HG03280 (cell line): ENCODE measurements at regions not wholly inside any gene's neighbourhood (a gene's known extent, or its start where the extent isn't known, plus 50 kb on each side); places are given as distances from the start of the nearest gene placed in this dataset.
"Not testable (repeated sequence)": the region's sequence is repeated elsewhere in the genome, so short reads cannot be mapped to it uniquely, and the experiment has no call there.

ENCODE experiments used
- ATAC-seq: cut with Tn5 transposase; IDR thresholded peaks from one replicate; pipeline ENCODE4 v1.9.1; 2021; ENCODE audit warnings: mild to moderate bottlenecking, moderate library complexity; ENCODE audit not compliant: unreplicated experiment

DNA sequence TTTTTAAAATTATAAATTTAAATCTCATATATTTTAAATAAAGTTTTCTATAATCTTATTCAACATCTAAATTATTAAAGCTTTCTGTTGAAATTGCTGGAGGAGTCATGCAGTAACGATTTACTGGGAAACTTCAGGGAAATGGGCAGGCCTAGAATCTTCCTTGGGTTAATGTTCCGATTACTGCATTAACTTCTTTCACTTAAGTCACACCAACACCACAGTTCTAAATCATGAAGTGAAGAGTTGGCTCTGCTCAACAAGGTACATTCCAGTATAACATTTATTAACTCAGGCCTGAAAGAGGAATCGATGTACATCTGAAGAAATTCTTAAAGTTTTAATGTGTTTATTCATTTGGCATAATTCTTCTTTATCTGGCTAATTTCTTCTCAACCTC is 244.3 kb downstream of the CCER1 start:
- no peak for ATAC-seq

DNA sequence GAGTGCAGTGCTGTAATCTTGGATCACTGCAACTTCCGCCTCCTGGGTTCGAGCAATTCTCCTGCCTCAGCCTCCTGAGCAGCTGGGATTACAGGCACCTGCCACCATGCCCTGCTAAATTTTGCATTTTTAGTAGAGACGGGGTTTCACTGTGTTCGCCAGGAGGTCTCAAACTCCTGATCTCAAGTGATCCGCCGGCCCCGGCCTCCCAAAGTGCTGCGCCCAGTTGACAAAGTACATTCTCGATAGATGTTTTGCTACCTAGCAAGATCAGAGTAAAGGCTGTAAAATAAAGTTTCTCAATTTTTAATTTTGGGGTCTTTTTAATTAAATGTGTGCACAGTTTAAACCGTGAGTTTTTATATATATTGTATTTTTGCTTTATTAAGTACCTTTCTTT is 248.9 kb downstream of the CCER1 start:
- ATAC-seq, result no peak

DNA sequence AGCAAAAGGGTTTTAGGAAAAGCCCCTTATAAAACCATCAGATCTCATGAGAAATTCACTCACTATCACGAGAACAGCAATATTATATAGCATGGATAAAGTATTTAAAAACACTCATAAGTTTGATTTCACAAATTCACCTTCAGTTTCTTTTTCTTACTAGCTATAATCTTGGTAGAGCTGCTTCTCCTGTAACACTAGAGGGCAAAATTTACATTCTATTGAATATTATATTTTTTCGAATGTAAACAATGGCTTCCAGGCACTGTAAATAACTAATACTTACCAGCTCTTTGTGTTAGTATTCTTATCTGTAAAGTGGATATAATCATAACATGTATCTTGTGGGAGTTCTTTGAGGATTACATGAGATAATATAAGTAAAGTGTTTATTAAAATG is 259.6 kb downstream of the CCER1 start:
- ATAC-seq, result no peak

DNA sequence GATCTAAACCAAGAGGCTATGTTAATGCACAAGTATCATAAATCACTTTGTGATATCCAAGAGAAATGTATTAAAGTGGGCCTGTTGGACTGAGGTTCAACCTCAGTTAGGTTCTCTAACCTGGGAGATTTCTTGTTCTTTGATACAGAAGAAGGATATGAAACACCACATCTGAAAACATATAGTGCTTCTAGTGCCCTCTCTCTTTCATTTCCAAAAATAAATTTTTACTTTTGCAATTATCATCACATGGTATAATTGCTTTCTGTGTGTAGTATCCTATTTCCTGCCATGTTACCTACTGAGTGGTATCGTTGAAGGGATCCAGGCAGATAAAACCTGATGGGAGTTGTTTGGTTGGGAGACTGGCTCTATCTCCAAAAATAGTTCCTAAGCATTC is 264.9 kb downstream of the CCER1 start:
- ATAC-seq, result peak; percentile 59

DNA sequence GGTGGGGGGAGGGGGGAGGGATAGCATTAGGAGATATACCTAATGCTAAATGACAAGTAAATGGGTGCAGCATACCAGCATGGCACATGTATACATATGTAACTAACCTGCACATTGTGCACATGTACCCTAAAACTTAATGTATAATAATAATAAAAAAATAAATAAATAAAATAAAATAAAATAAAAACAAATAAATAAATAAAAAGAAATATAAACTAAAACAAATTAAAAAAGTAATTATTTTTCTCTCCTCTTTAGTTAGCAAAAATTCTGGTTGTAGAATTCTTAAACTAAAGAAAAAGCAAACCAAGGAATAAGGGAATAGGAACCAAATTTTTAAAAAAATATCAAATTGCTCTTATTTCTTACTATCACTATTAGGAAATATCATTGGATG is 267.3 kb downstream of the CCER1 start:
- not testable (repeated sequence) for ATAC-seq

DNA sequence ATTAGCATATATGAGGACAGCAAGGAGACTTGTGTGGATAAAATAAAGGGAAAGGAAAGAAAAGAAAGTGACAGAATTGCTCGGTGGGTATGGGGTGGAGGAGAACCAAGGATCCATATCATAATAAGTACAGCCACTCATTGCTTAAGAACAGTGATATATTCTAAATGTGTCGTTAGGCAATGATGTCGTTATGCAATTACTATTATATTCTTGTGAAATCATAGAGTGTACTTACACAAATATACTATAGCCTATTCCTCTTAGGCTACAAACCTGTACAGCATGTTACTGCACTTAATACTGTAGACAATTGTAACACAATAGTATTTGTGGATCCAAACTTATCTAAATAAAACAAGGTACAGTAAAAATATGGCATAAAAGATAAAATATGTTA is 271.1 kb downstream of the CCER1 start:
- ATAC-seq, result no peak

DNA sequence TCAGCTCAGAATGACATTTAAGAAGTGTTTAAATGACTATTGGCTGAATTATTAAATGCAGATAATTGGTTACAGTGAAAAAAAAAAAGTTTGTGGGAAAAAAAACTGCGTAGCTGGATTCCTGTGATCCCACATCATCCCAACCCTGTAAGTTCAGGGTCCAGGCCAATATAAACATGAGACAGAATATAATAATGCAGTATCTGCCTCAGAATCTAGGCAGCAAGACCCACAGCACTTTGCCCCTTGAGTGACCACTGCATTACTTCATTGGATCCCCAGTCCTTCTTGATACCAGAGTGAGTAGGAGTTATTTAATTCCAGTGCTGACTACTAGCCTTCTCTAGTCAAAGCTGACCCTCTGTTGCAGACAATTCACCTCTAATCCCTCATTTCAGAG is 272.6 kb downstream of the CCER1 start:
- ATAC-seq, result no peak

DNA sequence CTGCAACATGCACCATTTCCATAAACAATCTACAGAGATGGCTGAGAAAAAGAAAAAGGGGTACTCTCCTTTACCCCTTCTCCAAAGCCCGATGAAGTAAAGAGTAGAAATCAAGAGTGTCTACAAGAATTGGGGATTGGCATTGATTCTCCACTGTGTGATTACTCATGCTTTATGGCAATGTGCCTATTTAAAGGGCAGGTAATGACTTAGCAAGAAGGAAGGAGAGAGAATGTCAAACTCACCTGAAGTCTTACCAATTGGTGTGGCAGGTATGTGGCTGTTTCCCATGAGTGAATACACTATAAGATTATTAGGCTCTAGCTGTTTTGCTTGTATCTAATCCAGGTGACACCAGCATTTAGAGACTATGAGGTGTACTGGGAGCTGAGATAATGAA is 275.3 kb downstream of the CCER1 start:
- ATAC-seq, result no peak

DNA sequence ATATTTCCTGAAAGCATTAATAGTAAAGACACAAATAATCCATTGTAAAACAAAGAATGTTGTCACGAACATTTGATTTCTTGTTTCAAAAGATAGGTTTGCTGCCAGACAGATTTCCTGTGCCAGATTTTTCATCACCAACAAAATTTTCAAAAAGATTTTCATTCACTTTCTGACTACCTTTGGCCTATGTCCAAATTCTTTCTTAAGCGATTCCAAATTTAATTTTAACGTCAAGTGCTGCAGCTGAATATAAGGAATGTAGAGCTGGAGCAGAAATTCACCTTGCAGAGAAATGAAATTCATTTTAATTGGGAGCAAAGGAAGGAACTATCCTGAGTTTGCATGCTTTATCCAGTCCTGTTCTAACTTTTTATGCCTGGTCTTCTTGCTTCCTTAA is 277.4 kb downstream of the CCER1 start:
- no peak for ATAC-seq

DNA sequence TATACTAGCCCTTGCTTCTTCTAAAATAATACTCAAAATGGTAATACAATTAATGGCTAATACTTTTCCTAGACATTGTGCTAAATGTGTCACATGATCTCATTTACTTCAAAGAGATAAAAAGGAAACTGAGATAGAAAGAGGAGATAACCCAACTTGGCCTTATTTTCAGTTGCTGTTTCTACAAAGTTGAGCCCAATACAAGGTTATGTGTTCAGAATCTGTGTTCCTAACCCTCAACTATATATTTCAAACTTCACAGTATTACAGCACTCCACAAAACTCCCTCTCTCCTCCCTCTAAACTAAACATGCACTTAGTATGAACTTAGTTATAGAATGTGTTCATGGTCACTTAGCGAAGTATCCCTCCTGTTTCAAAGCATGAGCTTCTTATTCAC is 277.9 kb downstream of the CCER1 start:
- ATAC-seq, result no peak

DNA sequence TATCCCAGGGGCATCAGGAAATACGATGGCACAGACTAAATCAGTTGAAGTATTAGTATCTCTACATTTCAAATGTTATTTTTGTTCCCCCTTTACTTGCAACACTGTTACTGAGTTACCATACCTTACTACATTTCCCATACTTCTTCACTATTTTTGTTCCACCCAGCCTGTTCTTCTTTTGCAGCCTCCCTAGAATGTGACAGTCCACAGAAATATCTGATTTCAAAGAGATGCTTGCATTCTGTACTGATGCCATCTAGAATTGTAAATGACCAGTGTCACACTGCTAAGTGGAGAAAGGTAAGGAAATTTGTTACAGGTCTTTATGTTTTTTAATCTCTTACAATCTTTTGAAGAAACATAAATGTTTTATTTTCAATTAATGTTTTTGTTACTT is 279.9 kb downstream of the CCER1 start:
- no peak for ATAC-seq

DNA sequence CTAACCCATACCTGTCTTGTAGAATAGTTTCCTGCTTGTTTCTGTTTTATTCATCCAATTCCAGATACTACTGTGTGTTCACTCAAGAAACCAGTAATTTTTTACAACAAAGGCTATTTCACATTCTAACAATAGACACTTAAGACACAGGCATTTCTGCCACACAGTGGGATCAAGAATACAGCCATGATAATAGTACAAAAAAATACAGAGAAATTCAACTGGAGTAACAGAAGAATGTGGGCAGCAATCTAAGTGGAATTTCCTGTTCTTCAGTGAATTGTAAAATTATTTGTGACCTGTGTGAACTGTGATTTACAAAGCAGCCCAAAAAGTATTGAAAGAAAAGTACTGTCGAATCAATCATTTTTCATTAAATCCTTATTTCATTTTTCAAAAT is 282.9 kb downstream of the CCER1 start:
- ATAC-seq, result no peak

DNA sequence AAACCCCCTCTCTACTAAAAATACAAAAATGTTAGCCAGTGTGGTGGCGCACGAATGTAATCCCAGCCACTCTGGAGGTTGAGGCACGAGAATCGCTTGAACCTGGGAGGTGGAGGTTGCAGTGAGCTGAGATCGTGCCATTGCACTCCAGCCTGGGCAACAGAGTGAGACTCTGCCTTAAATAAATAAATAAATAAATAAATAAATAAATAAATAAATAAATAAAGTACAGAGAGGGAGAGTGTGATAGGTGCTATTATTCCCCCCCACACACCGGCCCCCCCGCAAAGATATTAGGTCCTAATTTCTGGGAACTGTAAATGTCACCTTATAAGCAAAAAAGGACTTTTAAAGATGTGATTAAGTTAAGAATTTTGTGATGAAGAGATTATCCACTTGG is 291.0 kb downstream of the CCER1 start:
- ATAC-seq, result not testable (repeated sequence)

DNA sequence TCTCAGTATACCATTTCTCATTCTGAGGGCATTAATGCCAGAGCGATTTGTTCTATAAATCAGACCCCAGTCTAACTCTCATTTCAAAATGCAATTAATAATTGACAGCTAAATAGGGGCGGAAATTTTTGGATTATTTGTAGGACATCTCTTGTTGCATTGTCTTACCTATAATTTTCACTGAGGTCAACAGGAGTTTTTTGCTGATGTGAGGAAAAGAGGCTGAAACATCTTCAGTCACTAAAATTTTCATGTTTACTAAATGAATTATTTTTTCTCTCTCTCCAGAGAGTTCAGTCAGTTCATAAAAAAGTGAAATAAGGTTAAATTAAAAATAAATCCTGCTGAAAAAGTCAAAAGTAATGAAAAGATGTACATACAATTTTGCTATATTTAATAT is 295.9 kb downstream of the CCER1 start:
- ATAC-seq, result no peak

DNA sequence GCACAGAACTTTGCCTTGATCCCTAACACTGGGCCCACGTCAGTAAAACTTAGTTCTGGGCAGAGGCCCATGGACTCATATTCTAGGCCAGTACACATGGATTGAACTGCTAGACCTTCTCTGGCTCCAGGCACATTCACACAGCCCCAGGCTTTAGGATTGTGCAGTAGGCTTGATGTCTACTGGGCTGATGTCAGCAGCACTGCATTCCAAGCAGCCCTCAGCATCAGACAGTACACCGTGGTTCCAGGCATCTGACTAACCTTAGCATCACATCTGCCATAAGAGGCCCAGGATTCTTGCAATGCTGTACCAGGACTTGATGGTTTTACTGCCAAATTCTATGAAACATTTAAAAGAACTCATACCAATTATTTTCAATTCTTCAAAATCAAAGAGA is 301.9 kb downstream of the CCER1 start:
- no peak for ATAC-seq

DNA sequence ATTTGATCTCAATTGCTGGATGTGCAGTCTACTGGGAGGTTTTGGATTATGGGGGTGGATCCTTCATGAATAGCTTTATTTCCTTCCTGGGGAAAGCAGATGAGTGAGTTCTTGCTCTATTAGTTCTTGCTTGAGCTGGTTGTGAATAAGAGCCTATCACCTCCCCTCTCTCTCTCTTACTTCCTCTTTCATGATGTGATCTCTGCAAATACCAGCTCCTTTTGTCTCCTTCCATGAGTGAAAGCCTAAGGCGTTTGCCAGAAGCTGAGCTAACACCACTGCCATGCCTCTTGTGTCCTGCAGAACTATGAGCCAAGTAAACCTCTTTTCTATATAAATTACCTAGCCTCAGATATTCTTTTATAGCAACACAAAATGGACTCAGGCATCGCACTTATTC is 302.7 kb downstream of the CCER1 start:
- no peak for ATAC-seq

DNA sequence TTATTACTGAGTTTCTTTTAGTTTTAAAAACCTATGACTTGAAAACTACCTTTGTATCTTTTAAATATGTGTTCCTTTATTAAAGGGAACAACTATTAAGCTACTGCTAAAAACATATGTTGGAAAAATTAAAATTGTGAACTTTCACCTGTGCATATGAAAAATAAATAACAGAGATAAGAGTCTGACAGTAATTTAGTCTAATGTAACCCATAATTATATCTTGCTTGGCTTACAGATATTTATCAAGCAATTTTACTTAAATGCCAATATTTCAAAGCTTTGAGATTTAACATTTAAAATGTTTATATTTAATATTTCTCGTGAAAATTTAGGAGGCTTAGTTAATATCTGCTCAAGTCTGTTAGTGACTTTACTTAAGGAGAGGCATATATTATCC is 309.8 kb downstream of the CCER1 start:
- no peak for ATAC-seq

DNA sequence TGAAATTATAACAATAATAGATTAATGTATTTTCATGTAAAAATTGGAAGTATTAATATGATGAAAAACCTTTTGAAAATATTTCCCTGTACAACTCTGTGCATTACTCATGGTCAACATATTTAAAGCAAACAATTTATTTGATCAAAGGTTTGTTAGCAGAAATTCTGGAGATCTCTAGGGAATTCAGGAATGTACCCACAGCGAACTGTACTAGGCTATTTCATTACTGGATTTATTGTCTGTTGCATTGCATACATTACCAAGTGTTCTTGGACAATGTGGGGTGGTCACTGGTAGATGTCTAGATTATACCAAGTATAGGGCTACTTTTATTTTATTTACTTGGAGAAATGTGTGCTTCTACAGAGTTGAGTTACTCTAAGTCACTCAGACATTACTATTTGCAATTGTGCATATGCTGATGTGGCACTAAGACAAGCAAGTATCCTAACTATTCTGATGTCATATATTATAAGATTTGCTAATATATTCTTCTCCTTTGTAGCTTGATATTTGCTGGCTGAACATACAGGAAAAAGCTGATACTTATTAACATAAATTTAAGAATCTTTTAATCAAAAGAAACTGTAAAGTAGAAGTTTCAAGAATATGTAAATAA is 323.3 kb downstream of the CCER1 start:
- no peak for ATAC-seq

DNA sequence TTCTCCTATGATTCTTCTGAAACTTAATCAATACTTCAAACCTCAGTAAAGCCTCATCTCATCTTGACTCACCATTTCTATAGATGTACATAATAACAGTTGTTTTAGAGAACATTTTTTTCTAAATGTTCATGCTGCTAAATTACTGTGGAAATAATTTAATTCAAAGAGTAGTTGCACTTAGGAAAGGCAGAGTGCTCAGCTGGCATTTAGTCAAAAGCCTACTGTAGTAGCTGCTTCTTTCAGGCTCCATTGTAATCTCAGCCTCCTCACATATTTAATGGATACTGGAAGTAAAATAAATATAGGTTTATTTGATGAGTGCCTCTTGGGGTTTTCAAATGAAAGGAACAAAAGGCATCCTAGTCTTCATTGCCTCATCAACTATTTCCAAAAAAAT is 325.0 kb downstream of the CCER1 start:
- no peak for ATAC-seq

DNA sequence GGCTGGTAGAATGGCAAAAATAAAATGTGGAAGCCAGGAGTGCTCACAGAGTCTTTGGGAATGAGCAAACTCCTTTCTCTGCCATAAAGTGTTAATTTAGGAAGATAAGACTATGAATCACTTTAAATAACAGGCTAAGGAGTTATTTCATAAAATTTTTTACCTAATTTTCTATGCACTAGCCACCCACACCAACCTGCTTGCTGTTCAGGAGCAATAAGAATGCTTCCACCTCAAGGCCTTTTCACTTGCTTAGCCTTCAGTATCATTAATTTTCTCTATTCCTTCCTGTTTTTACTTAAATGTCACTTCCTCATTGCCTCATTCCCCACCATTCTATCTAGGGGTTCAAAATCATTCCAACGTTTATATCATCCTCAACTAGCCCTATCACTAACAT is 326.8 kb downstream of the CCER1 start:
- no peak for ATAC-seq

DNA sequence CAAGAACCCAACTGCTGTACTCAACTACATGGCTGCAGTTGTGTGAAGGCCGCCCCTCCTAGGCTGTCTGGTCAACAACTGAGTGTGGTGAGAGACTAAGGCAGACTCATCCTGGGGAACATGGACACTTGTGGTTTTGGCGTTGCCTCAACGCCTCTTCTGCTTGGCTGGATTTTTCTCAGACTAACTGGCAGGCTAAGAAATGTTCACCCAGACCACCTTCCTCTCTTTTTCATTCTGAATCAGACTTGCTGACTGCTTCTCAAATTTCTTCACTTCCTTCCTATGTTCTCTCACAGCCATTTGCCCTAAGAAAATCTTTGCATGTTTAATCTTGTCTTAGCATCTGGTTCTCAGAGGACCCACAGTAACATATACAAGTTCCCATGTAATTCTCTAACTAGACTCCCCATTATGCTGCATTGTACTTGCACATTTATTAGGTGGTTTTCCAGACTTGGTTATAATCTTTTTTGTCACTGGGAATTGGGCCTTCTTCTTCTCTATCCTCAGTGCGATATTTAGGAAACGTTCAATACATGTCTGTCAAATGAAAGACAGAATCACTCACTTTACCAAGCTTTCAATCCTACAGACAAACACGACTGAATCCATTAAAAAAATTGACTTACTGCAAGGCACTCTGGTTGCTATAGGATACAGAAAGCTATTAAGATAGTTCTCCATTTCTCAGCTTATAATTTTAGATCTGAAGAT is 327.6 kb downstream of the CCER1 start:
- no peak for ATAC-seq

DNA sequence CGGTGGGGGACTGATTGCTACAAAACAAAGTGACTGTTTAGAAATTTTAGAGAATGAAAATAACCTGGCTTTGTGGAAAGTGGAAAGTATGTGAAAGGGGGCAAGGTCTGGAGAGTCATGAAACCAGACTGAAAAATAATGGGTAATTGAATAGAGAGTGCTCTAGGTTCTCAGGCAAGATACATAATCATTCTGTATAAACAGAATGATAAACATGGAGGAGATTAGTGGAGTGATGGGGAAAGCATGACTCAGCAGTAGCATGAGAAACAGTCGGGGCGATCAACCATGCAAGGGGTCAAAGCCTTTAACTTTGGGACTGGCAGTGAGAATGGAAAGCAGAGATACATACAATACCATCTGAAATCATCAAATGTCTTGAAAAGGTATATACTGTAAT is 332.5 kb downstream of the CCER1 start:
- ATAC-seq, result no peak

DNA sequence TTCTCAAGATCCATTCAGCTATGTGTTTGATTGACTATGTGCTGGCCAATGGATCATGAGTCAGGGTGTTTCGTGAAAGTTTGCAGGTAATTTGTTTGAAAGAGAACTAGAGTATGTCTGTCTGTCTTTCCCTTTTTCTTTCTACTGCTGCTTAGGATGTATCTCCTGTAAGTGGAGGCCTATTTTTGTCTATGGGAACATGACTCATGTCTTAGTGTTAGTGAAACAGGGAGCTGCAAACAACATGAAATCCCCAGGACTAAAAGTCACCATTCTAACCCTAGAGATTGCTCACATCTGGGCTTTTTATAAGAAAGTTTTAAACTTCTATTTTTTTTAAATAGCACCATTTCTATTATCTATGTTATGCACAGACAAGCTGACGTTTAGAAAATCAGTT is 333.0 kb downstream of the CCER1 start:
- ATAC-seq, result no peak
